Activated CD4-positive, CD25-positive, alpha-beta regulatory T cell treated with anti-CD3 and anti-CD28 coated beads, Interleukin-2, amount 50 U/mL, for 16 hours (primary cell): ENCODE measurements at regions not wholly inside any gene's neighbourhood (a gene's known extent, or its start where the extent isn't known, plus 50 kb on each side); places are given as distances from the start of the nearest gene placed in this dataset.
"Not testable (repeated sequence)": the region's sequence is repeated elsewhere in the genome, so short reads cannot be mapped to it uniquely, and the experiment has no call there.

ENCODE experiments used
- DNase-seq: peaks from one replicate; pipeline ENCODE4 v3.0.0-alpha.2; 2020; ENCODE audit warnings: low read depth, low spot score

GRCh38 chr22:25456300-25457043, 108.0 kb upstream of the GRK3 start:
- not testable (repeated sequence) for DNase-seq

DNA sequence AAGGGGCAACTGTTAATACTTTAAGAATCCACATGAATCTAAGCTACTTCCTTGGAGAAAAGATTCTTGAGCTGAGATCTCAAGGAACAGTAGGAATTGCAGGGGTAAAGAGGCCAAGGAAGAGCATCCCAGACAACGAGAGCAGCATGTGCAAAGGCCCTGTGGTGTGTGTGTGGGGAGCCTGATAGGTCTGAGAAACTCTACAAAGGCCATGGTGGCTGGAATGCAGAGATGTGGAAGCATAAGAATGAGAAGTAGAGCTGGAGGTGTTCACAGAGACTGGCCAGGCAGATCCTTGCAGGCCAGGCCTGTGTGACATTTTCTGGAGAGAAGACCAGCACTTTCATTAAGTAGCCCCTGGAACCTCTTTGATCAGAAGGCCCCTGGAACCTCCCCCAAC, 105.8 kb upstream of the GRK3 start:
- not testable (repeated sequence) for DNase-seq

- not testable (repeated sequence) for DNase-seq
Measured at GRCh38 chr22:25460682-25461081, 103.8 kb upstream of the GRK3 start.

- DNase-seq, result no peak
Measured at GRCh38 chr22:25461301-25461700, 103.2 kb upstream of the GRK3 start.

GRCh38 chr22:25462474-25463346, 101.8 kb upstream of the GRK3 start:
- peak; percentile 49 for DNase-seq

GRCh38 chr22:25463347-25463628, 101.2 kb upstream of the GRK3 start:
- not testable (repeated sequence) for DNase-seq

GRCh38 chr22:25464326-25464725, 100.1 kb upstream of the GRK3 start:
- DNase-seq, result not testable (repeated sequence)

- DNase-seq, result no peak
Measured at GRCh38 chr22:25465949-25466348, 98.5 kb upstream of the GRK3 start.

DNA sequence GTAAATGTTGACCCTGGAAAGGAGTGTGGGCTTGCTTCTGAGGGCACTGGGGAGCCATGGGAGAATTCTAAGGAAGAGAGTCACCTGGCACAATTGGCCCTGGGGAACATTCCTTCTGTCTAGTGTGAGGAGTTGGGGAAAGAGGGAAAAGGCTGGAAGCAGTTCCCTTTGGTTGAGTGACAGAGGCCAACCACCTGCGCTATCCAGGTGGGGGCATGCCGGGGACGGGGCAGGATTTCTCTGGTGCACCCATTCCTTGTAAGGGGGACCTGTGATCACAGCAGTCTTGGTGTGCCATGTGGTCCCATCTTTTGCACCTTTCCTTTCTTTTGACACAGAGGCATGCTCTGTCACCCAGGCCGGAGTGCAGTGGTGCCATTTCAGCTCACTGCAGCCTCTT, 92.1 kb upstream of the GRK3 start:
- DNase-seq, result no peak

- DNase-seq, result no peak
Measured at GRCh38 chr22:25475257-25476022, 89.0 kb upstream of the GRK3 start.

- no peak for DNase-seq
Measured at GRCh38 chr22:25477358-25477757, 87.1 kb upstream of the GRK3 start.

DNA sequence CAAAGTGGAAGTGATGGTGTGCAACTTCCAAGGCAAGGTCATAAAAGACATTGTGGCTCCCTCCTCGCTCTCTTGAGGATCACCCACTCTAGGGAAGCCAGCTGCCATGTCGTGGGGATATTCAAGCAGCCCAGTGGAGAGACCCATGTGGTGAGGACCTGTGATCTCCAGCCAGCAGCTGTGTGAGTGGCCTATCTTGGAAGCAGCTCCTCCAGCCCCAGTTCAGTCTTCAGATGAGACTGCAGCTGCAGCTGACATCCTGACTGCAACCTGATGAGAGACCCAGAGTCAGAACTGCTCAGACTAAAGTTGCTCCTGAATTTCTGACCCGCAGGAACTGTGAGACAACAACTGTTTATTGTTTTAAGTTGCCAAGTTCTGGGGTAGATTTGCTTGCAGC, 86.4 kb upstream of the GRK3 start:
- no peak for DNase-seq

DNA sequence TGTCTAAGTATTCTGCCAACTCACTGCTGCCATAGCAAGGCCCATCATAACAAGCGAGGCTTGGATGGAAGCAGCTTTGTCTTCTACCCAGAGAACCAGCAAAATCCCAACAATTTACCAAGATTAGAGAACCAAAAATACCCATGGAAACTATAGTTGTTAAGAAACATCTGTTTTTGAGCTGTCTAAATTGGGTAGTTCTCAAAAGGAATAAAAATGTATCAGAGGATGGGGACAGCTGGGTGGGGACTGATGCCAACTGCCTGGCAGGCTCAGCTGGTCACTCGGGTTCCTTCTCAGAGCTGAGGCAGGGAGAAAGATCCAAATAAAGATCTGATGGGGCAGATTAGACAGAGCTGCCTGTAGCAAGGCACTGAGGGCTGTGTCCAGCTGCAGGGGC, 85.9 kb upstream of the GRK3 start:
- no peak for DNase-seq

DNA sequence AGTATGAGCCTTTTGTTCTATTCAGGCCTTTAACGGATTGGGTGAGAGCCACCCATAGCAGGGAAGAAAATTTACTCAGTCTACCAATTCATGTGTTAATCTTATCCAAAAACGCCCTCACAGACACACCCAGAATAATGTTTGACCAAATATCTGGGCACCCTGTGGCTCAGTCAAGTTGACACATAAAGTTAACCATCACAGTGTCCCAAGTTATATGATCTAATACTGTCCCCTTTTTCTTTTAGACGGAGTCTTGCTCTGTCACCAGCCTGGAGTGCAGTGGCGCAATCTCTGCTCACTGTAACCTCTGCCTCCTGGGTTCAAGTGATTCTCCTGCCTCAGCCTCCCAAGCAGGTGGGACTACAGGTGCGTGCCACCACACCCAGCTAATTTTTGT, 83.6 kb upstream of the GRK3 start:
- DNase-seq, result not testable (repeated sequence)

- DNase-seq, result no peak
Measured at GRCh38 chr22:25482091-25482760, 82.2 kb upstream of the GRK3 start.

DNA sequence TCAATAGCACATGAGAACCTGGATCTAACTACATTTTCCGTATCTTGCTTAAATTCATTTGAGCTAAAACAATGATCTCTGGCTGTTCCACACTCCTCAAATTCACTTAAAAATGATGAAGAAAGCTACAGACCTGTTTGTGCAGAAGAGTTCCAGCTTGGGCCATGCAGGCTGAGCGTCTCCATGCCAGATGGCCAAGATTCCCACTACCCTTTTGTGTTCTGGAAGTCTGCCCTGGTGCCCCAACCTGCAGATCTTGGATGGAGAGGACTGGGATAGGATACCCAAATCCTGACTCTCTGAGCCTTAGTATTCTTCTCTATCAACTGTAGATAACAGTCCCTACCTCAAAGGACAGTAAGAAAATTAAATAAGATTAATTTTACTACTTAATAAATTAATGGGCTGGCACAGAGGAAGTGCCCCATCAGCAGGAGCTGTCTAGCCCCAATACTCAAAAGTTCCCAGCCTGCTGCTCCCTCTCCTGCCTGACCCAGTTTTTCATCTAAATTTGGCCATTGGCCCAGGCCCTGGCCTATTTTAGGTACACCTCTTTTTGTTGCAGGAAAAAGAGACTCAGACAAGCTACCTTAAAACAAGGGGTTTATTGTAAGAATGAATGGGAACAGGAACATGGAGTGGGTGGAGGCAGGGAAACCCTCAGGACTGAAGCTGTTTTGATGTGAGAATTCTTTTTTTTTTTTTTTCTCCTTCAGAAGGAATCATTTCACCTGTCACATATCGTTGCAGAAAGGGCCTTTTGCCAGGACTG, 81.4 kb upstream of the GRK3 start:
- DNase-seq, result no peak

DNA sequence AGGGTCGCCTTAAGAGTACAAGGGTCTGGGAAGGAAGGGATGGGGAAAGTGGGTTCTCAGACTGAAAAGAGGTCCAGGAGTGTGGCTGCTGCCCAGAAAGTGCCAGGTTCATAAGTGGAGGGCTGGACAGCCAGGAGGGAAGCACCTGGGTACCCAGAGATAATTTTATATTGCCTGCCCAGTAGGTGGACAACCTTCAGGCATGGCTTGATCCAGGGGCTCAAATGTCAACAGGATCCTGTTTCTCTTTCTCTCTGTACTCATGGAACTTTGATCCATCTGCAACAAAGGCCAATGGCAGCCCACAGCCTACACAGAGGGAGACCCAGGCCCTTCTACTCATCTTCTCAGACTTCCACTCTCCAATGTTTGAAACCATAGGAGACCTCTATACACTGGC, 80.5 kb upstream of the GRK3 start:
- DNase-seq, result no peak

DNA sequence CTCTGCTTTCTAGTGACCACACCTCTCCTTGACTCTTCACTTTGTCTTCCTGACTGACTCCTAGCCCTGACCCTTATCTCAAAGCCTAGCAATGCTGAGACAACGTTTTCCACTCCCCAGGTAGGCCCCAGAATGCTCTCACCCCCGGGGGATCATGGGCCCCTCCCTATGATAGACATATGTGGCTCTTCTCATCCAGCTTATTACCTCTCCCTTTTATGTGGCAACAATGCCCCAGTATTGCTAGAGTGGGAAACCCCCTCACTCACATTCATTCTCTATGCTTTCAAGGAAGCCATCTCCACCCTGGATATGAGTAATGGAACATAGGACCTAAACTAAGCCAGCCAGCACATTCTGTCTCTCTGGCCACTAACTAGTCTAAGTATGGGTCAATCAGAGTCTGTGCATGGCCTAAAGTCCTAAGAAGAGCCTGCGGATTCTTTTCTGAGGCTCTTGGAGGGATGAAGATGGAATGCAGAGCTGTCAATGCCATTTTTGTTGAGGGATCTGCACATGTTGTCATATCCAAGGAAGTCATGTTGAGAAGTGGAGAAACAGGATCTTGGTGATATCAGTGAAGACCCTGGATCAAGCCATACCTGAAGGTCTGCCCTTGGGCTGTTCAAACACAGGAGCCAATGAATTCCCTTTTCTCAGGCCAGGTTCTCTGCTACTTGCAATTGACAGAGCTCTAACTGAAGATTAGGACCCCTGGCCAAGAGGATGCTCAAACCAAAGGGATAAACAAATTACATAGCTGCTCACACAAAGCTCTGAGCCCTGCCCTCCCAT, 79.8 kb upstream of the GRK3 start:
- no peak for DNase-seq

DNA sequence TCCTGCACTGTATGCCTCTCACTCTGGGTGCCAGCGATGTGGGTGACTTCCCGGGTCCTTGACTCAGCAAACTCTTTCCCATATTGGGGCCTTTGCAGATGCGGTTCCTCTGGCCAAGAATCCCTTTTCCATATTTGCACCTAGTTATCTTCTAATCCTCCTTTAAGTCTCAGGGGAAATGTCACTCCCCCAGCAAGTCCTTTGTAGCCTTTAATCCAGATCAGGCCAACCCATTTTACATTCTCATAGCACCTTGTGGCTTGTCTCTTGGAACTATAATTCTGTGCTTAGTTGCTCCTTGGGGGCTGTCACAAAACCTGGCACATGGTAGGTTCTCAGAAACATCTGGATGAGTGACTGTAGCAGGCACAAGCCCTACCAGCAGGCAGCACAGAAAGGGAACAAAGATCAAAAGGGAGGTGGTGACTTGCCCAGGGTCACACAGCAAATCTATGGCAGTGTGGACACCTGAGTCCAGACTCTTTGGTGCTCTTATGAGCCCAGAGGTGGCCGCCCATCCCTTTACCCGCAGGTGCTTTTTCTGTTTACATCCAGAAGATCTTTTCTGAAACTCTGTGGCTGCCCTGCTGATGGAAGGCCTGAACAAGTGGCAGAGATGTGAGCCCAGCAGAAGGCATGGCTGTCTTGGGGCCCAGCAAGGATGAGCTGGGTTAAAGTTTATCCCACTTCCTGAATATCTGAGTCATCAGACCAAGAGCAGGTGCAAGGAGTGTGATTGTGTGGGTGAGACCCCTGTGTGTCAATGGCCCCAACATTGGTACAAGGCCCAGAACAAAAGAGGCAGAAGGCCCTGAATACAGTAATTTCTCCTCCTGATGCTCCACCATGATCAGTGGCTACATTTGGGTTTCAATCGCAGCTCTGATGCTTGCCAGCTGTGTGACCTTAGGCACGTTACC, 78.6 kb upstream of the GRK3 start:
- DNase-seq, result no peak
